ENCODE measurements at regions not wholly inside any gene's neighbourhood (a gene's known extent, or its start where the extent isn't known, plus 50 kb on each side); places are given as distances from the start of the nearest gene placed in this dataset.

- H3K4me3 ChIP-seq (ENCODE audit: low read depth, low read length) = no peak overlapping the region
- peak; percentile 15 for DNase-seq (ENCODE audit: low read depth)
- TF ChIP-seq, protein P1, sequence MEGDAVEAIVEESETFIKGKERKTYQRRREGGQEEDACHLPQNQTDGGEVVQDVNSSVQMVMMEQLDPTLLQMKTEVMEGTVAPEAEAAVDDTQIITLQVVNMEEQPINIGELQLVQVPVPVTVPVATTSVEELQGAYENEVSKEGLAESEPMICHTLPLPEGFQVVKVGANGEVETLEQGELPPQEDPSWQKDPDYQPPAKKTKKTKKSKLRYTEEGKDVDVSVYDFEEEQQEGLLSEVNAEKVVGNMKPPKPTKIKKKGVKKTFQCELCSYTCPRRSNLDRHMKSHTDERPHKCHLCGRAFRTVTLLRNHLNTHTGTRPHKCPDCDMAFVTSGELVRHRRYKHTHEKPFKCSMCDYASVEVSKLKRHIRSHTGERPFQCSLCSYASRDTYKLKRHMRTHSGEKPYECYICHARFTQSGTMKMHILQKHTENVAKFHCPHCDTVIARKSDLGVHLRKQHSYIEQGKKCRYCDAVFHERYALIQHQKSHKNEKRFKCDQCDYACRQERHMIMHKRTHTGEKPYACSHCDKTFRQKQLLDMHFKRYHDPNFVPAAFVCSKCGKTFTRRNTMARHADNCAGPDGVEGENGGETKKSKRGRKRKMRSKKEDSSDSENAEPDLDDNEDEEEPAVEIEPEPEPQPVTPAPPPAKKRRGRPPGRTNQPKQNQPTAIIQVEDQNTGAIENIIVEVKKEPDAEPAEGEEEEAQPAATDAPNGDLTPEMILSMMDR (IDR thresholded peaks at IDR 0.05; ENCODE audit: low read depth, low read length) = no peak
- TF ChIP-seq MYC (IDR thresholded peaks at IDR 0.05; ENCODE audit: low read depth, low read length) (no peak), POLR2A (IDR thresholded peaks at IDR 0.05; ENCODE audit: extremely low read depth, insufficient read length) (no peak)
- TF ChIP-seq, protein P2, sequence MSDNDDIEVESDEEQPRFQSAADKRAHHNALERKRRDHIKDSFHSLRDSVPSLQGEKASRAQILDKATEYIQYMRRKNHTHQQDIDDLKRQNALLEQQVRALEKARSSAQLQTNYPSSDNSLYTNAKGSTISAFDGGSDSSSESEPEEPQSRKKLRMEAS (IDR thresholded peaks at IDR 0.05; ENCODE audit: low read depth, low read length) = no peak
Observed at GRCh38 chr7:10888861-10889260, 84.8 kb upstream of the PHF14 start.

DNA sequence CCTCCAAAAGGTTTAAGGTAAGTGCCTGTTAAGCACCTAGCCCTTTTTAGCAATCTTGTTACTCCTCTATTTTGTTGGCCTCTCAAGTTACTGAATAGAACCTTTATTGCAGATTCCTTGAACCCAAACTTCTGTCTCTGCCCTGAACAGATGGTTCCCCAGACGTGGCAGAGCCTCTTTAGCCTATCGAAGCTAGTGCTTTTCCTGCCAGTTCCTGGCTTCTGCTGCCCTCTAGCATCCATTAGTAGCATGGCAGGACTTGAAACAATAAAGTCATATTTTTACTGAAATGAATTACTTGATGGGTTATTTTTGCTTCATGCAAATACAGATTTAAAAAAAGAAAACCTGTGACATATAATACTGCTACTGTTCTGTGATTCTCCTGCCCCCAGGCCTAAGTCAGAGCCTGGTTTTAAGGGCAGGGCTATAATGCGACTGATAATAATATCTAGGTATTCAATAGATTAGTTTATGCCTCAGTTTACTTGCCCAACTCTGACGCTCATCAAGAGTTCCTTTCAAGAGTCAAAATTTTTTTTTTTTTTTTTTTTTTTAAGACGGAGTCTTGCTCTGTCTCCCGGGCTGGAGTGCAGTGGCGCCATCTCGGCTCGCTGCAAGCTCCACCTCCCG lies 84.3 kb upstream of the PHF14 start:
- H3K4me3 ChIP-seq (ENCODE audit: low read depth, low read length) = no peak overlapping the region
- no peak for TF ChIP-seq POLR2A (IDR thresholded peaks at IDR 0.05; ENCODE audit: extremely low read depth, insufficient read length)
- no peak for TF ChIP-seq MYC (IDR thresholded peaks at IDR 0.05; ENCODE audit: low read depth, low read length)
- TF ChIP-seq, protein P2 (IDR thresholded peaks at IDR 0.05; ENCODE audit: low read depth, low read length) = peak; percentile 30; the same call in 1 of the 2 replicates
- TF ChIP-seq, protein P1 (IDR thresholded peaks at IDR 0.05; ENCODE audit: low read depth, low read length) = peak; percentile 82
- peak; percentile 78 for DNase-seq (ENCODE audit: low read depth)

DNA sequence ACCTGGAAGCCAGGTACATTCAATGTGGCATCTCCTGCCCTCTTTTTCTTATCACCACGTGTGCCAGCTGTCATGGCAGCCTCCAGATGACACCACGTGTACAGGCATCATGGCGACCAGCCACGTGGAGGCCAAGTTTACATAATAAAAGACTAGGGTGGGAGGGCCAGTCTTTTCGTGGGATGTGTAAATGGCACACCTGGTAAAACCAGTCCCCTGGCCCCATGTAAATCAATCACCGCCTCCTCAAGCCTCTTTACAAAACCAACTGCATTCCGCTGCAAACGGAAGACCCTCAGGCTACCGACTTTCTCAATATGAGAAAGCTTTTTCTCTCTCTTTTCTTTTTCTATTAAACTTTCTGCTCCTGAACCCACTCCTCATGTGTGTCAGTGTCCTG lies 65.1 kb upstream of the PHF14 start:
- no peak for DNase-seq (ENCODE audit: low read depth)
- no peak overlapping the region for H3K4me3 ChIP-seq (ENCODE audit: low read depth, low read length)
- TF ChIP-seq, protein P1 (IDR thresholded peaks at IDR 0.05; ENCODE audit: low read depth, low read length) = no peak
- TF ChIP-seq POLR2A (IDR thresholded peaks at IDR 0.05; ENCODE audit: extremely low read depth, insufficient read length) = no peak

DNA sequence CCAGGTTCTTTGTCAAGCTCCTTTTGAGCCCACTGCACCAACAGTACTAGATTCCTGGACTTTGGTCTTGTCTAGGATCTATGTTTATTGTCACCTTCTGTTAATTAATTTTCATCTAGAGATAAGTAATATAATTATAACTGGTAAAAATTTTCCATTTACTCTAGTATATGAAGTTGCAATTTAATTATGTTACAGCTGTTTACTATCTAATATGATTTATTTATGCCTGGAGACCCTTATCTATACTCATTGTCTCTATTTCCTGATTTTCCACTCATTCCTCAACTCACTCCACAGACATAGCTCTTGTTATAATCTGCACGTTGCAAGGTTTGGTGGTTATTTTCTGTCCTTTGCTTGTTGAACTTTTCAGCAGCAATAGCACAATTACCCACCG lies 63.2 kb upstream of the PHF14 start:
- TF ChIP-seq MYC (IDR thresholded peaks at IDR 0.05; ENCODE audit: low read depth, low read length) = no peak
- TF ChIP-seq, protein P1 (IDR thresholded peaks at IDR 0.05; ENCODE audit: low read depth, low read length) = no peak
- TF ChIP-seq, protein P2 (IDR thresholded peaks at IDR 0.05; ENCODE audit: low read depth, low read length) = no peak
- TF ChIP-seq POLR2A (IDR thresholded peaks at IDR 0.05; ENCODE audit: extremely low read depth, insufficient read length) = no peak
- no peak for DNase-seq (ENCODE audit: low read depth)
- H3K4me3 ChIP-seq (ENCODE audit: low read depth, low read length) = no peak overlapping the region

- DNase-seq (ENCODE audit: low read depth) = no peak
- TF ChIP-seq MYC (IDR thresholded peaks at IDR 0.05; ENCODE audit: low read depth, low read length) (no peak), POLR2A (IDR thresholded peaks at IDR 0.05; ENCODE audit: extremely low read depth, insufficient read length) (no peak)
- TF ChIP-seq, protein P2 (IDR thresholded peaks at IDR 0.05; ENCODE audit: low read depth, low read length) = no peak
- TF ChIP-seq, protein P1 (IDR thresholded peaks at IDR 0.05; ENCODE audit: low read depth, low read length) = no peak
Observed at GRCh38 chr7:10912077-10912476, 61.6 kb upstream of the PHF14 start.

DNA sequence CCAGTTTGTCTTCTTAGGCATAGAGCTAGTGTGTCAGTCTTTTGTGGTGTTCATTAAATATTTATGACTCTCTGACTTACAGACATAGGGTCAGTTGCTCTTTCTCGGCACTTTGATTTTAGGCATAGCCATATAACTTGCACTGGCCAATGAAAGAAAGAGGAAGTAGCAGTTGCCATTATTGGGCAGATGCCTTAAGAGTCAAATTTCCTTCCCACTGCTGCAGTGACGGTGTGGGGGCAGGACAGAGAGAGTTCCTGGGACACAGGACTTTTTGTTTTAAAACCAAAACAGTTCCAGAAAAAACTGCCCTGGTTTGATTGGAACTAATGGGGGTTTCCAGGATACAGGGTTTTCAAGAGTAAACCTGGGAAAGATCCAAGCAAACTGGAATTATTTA lies 60.2 kb upstream of the PHF14 start:
- TF ChIP-seq POLR2A (IDR thresholded peaks at IDR 0.05; ENCODE audit: extremely low read depth, insufficient read length) (no peak), MYC (IDR thresholded peaks at IDR 0.05; ENCODE audit: low read depth, low read length) (no peak)
- TF ChIP-seq, protein P1 (IDR thresholded peaks at IDR 0.05; ENCODE audit: low read depth, low read length) = no peak
- TF ChIP-seq, protein P2 (IDR thresholded peaks at IDR 0.05; ENCODE audit: low read depth, low read length) = no peak
- H3K4me3 ChIP-seq (ENCODE audit: low read depth, low read length) = no peak overlapping the region
- DNase-seq (ENCODE audit: low read depth) = peak; percentile 38

More at GRCh38 chr7:10912077-10912476, 61.6 kb upstream of the PHF14 start:
- H3K4me3 ChIP-seq (ENCODE audit: low read depth, low read length) = no peak overlapping the region

All from NB4 (cell line).